T-helper 2 cell treated with Interferon-gamma antibody and Interleukin-4, amounts not matched to agents 5 μg/mL and 100 μg/mL, for 36 hours (primary cell): ENCODE measurements at regions not wholly inside any gene's neighbourhood (a gene's known extent, or its start where the extent isn't known, plus 50 kb on each side); places are given as distances from the start of the nearest gene placed in this dataset.
"Not testable (repeated sequence)": the region's sequence is repeated elsewhere in the genome, so short reads cannot be mapped to it uniquely, and the experiment has no call there.

Experiments
- DNase-seq: peaks from one replicate; pipeline ENCODE4 v3.0.0; 2021; ENCODE audit warnings: low spot score
- H3K27ac Mint-ChIP-seq: one replicate; pipeline ENCODE4 v1.8.0; 2021; ENCODE audit warnings: mild to moderate bottlenecking, mixed read lengths
- H3K27me3 Mint-ChIP-seq: one replicate; pipeline ENCODE4 v1.8.0; 2021; ENCODE audit warnings: low read depth, mixed read lengths
- H3K36me3 Mint-ChIP-seq: one replicate; pipeline ENCODE4 v1.8.0; 2021; ENCODE audit warnings: low read depth, mixed read lengths
- H3K4me1 Mint-ChIP-seq: one replicate; pipeline ENCODE4 v1.8.0; 2021; ENCODE audit warnings: low read depth, mixed read lengths
- H3K4me3 Mint-ChIP-seq: one replicate; pipeline ENCODE4 v1.8.0; 2022; ENCODE audit warnings: mild to moderate bottlenecking, moderate library complexity, mixed read lengths
- H3K9me3 Mint-ChIP-seq: one replicate; pipeline ENCODE4 v1.8.0; 2021; ENCODE audit warnings: mixed read lengths

DNA sequence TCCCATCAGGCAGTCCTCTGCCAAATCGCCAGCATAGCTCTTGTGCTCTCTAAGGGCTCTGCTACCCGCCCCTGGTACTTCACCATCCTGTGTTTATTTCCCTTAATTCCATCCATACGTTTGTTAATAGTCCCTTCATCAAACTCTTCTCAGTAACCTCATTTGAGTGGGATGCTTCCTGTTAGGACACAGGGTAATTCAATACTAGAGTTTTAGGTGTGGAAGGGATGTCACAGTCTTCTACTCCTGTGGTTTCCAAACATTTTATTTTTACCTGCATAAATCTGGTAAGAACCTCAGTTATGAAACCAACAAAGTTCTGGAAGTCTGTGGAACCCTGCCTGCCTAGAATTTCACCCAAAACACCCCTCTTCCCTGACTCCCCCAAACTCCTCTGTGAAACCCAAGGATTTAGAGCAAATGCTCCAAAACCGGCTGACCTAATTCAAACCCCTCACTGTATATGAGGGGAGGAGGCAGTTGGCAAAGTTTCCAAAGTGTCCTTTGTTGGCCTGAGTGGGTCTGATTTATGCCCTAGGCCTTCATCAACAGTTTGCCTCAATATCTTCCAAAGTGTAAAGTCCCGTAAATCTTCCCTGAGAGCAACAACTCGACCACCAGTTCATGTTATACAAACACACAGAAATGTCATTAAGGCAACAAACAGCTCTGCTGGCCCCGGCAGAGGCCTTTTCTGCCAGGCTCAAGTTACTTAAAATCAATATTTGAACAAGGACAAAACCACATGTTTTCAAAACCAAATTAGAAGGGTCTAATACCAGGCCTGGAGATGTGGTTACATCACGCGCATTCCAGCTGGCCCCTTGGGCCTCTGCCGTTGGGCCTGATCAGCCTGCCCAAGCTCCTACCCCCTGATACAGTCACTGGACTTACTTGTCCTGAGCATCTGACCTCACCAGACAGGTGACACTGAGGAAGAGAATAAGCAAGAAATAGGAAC is 82.4 kb upstream of the FGGY start:
- DNase-seq: no peak
- no peaks in the 10 kb centered on the region for H3K27me3 Mint-ChIP-seq
- no peaks in the 10 kb centered on the region for H3K36me3 Mint-ChIP-seq
- no peak overlapping the region for H3K4me3 Mint-ChIP-seq
- no peak overlapping the region for H3K27ac Mint-ChIP-seq
- peaks cover 16% of the 10 kb centered on the region for H3K9me3 Mint-ChIP-seq
- H3K4me1 Mint-ChIP-seq: no peaks in the 10 kb centered on the region

- Mint-ChIP-seq H3K4me3 (no peak overlapping the region), H3K9me3 (peaks cover 8% of the 10 kb centered on the region), H3K27me3 (no peaks in the 10 kb centered on the region), H3K27ac (no peak overlapping the region), H3K4me1 (no peaks in the 10 kb centered on the region), H3K36me3 (no peaks in the 10 kb centered on the region)
- DNase-seq: no peak
These were observed 81.1 kb upstream of the FGGY start for GRCh38 chr1:59215766-59216291.

GRCh38 chr1:59217439-59217838 is 79.5 kb upstream of the FGGY start:
- H3K4me1 Mint-ChIP-seq, DNase-seq, H3K27me3 Mint-ChIP-seq, H3K9me3 Mint-ChIP-seq, H3K27ac Mint-ChIP-seq, H3K4me3 Mint-ChIP-seq, H3K36me3 Mint-ChIP-seq: not testable (repeated sequence)

DNA sequence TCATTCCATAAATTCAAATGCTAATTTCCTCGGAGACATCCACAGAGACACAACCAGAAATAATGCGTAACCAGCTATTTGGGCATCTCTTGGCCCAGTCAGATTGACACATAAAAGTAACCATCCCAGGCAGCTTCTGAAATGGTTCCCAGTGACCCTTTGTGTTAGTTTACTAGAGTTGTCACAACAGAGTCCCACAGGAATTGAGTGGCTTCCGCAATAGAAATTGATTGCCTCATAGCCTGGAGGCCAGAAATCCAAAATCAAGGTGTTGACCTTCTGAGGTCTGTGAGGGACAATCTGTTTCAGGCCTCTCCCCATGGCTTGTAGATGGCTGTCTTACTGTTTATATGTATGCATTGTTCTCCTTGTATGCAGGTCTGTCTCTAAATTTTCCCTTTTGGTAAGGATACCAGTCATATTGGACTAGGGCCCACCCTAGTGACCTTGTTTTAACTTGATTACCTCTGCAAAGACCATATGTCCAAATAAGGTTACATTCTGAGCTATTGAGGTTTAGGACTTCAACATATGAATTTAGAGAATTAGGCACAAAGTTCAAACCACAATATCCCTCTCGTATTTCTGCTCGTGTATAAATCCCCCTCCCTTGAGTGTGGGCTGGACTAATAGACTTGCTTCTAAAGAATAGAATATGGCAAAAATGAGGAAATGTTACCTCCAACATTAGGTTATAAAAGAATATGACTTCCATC is 78.2 kb upstream of the FGGY start:
- DNase-seq: no peak
- Mint-ChIP-seq H3K4me1 (no peaks in the 10 kb centered on the region), H3K27me3 (no peaks in the 10 kb centered on the region), H3K9me3 (peaks cover 8% of the 10 kb centered on the region), H3K4me3 (no peak overlapping the region), H3K36me3 (no peaks in the 10 kb centered on the region), H3K27ac (no peak overlapping the region)

DNA sequence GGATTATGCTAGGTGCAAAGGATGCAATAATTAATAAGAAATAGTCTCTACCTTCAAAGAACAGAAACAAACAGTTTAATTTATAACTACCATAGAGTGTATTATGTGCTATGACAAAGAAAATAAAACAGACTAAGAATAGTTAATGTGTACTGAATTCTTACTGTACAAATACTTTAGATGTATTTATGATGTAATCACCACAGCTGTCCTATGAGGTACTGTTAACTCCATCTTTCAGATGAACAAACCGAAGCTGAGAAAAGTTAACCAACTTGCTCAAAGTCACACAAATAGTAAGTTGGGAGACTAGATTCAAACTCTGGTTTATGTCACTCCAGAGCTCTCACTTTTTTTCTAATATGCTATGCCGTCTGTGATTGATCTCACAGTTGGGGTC is 77.0 kb upstream of the FGGY start:
- Mint-ChIP-seq H3K27ac (no peak overlapping the region), H3K27me3 (no peaks in the 10 kb centered on the region), H3K9me3 (peaks cover 8% of the 10 kb centered on the region), H3K36me3 (no peaks in the 10 kb centered on the region), H3K4me1 (no peaks in the 10 kb centered on the region), H3K4me3 (no peak overlapping the region)
- DNase-seq: no peak

- no peaks in the 10 kb centered on the region for H3K4me1 Mint-ChIP-seq
- no peak for DNase-seq
- peaks cover 8% of the 10 kb centered on the region for H3K9me3 Mint-ChIP-seq
- no peaks in the 10 kb centered on the region for H3K27me3 Mint-ChIP-seq
- H3K36me3 Mint-ChIP-seq: no peaks in the 10 kb centered on the region
- no peak overlapping the region for H3K4me3 Mint-ChIP-seq
- H3K27ac Mint-ChIP-seq: no peak overlapping the region
These were observed 76.5 kb upstream of the FGGY start for GRCh38 chr1:59220356-59220755.

DNA sequence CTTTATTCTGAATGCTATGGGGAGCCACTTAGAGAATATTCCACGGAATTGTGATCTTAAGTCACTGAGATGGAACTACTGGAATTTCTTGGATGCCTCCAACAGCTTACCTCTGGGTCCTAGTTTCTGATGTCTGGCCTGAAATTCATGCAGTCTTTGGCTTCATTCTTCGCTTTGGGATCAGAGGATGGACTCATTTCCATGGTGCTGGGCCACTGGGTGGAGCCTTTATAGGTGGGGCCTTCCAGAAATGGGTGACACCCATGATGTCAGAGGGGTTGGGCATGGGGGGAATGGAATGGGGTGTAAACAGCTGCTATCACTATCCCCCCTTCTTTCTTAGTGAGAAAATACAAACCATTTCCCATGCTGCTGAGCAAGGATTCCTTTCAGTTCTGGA is 73.7 kb upstream of the FGGY start:
- H3K27me3 Mint-ChIP-seq: peaks cover 2% of the 10 kb centered on the region
- H3K27ac Mint-ChIP-seq: no peak overlapping the region
- no peak for DNase-seq
- no peaks in the 10 kb centered on the region for H3K4me1 Mint-ChIP-seq
- H3K36me3 Mint-ChIP-seq: no peaks in the 10 kb centered on the region
- no peaks in the 10 kb centered on the region for H3K9me3 Mint-ChIP-seq
- H3K4me3 Mint-ChIP-seq: no peak overlapping the region

DNA sequence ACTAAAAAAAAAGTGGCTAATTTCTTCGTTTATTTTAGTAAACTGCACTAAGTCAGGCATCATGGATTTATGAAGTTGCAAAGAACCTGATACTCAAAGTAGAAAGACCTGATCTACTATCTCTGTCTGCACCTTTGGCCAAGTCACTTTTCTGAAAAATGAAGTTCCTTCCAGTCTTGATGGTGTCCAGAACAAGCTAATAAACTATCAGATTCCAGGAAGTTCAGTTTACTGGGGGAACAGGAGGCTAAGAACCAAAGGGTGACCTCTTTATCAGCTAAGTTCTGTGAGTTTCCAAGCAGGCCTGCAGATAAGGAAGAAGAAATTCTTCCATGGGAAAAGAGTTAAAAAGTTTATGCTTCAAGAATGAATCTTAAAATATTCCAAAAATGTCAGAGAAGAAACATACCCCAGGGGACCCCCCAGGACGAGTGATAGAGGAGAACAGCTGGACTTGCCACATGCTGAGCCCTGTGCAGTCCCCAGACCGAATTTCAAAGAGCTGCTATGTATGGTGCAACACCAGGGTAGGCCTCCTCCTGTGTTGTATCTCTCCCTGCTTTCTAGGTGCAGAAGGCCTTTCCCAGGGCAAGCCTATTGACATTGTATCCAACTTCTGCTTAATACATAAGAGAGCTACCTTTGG is 72.8 kb upstream of the FGGY start:
- no peak overlapping the region for H3K4me3 Mint-ChIP-seq
- H3K4me1 Mint-ChIP-seq: no peaks in the 10 kb centered on the region
- H3K36me3 Mint-ChIP-seq: no peaks in the 10 kb centered on the region
- H3K27ac Mint-ChIP-seq: no peak overlapping the region
- no peaks in the 10 kb centered on the region for H3K9me3 Mint-ChIP-seq
- DNase-seq: no peak
- H3K27me3 Mint-ChIP-seq: peaks cover 2% of the 10 kb centered on the region

DNA sequence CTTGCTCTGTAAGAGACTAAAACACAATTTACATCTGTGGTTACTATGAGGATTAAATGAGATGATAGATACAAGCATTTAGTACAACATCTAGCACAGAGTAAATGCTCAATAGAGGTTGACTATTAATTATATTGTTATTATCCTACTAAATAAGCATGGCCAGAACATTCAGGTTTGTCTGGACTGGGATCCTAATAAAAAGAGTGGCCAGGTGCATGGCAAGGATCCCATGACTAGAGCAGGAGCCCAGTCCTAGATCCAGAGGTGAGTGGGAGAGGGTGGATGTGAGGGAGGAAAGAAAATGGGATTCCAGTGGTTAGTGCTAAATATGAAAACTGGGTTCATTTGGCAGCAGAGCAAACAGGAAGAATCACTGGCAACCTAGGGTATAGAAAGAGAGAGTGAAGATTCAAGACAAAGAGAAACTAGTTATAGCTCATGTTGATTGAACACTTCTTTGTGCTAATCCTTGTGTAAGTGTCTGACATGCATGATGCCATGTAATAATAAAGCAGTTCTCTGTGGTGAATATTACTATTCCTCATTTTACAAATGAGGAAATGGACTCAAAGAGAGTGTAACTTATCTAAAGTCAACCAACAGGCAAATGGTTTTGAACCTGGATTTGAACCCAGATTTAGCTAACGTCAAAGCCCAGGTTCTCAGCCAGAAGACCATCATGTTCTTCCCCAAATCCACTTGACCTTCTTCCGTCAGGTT is 71.1 kb upstream of the FGGY start:
- no peak for DNase-seq
- Mint-ChIP-seq H3K36me3 (no peaks in the 10 kb centered on the region), H3K4me1 (no peaks in the 10 kb centered on the region), H3K27me3 (peaks cover 2% of the 10 kb centered on the region), H3K4me3 (no peak overlapping the region), H3K9me3 (no peaks in the 10 kb centered on the region), H3K27ac (no peak overlapping the region)

DNA sequence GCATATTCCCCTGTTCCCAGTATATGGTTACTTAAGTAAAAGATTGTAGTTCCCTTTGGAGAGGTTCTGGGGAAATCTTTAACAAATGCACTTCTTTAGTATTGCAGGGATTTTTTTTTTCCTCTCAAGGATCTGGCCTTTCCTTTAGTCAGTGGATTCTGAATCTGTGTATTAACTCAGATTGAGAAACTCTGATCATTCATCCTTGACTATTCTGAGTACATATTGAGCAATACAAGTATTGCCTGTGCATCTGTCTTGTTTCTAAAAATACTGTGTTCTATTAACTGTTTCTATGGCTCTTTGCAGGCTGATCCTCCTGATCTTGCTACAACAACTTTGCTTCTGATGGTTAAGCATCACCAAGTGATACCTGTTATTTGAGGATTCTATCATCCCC is 67.8 kb upstream of the FGGY start:
- Mint-ChIP-seq H3K36me3 (no peaks in the 10 kb centered on the region), H3K4me1 (no peaks in the 10 kb centered on the region), H3K27ac (no peak overlapping the region), H3K4me3 (no peak overlapping the region), H3K9me3 (no peaks in the 10 kb centered on the region), H3K27me3 (peaks cover 4% of the 10 kb centered on the region)
- no peak for DNase-seq

GRCh38 chr1:59230622-59231021 is 66.3 kb upstream of the FGGY start:
- no peak for DNase-seq
- H3K4me3 Mint-ChIP-seq: no peak overlapping the region
- H3K27ac Mint-ChIP-seq: no peak overlapping the region
- H3K27me3 Mint-ChIP-seq: peaks cover 5% of the 10 kb centered on the region
- no peaks in the 10 kb centered on the region for H3K9me3 Mint-ChIP-seq
- no peaks in the 10 kb centered on the region for H3K4me1 Mint-ChIP-seq
- H3K36me3 Mint-ChIP-seq: no peaks in the 10 kb centered on the region

GRCh38 chr1:59232216-59232615 is 64.7 kb upstream of the FGGY start:
- Mint-ChIP-seq H3K27ac (no peak overlapping the region), H3K4me3 (no peak overlapping the region), H3K36me3 (no peaks in the 10 kb centered on the region), H3K27me3 (peaks cover 3% of the 10 kb centered on the region), H3K9me3 (no peaks in the 10 kb centered on the region), H3K4me1 (no peaks in the 10 kb centered on the region)
- DNase-seq: no peak

- no peak for DNase-seq
- H3K4me1 Mint-ChIP-seq: no peaks in the 10 kb centered on the region
- H3K36me3 Mint-ChIP-seq: no peaks in the 10 kb centered on the region
- no peaks in the 10 kb centered on the region for H3K9me3 Mint-ChIP-seq
- no peak overlapping the region for H3K4me3 Mint-ChIP-seq
- no peak overlapping the region for H3K27ac Mint-ChIP-seq
- H3K27me3 Mint-ChIP-seq: peaks cover 3% of the 10 kb centered on the region
These were observed 63.5 kb upstream of the FGGY start for GRCh38 chr1:59233444-59233843.
